ENCODE measurements at regions not wholly inside any gene's neighbourhood (a gene's known extent, or its start where the extent isn't known, plus 50 kb on each side); places are given as distances from the start of the nearest gene placed in this dataset.

GRCh38 chr5:157951673-157952373, 92.9 kb upstream of the CLINT1 start:
- Mint-ChIP-seq H3K36me3 (ENCODE audit: low read depth) (no peaks in the 10 kb centered on the region), H3K4me3 (no peak overlapping the region), H3K4me1 (ENCODE audit: low read depth) (peaks cover 5% of the 10 kb centered on the region), H3K27me3 (peaks cover 24% of the 10 kb centered on the region), H3K27ac (no peak overlapping the region), H3K9me3 (no peaks in the 10 kb centered on the region)
- no peak overlapping the region for H3K27ac ChIP-seq (ENCODE audit: low read depth in 1 of 2, low read length in 2 of 2)
- H3K4me1 ChIP-seq (ENCODE audit: insufficient read depth, low read length): peaks cover 6% of the 10 kb centered on the region
- peaks cover 4% of the 10 kb centered on the region in 2 experiments for H3K27me3 ChIP-seq (ENCODE audit: control insufficient read depth in 1 of 2, insufficient read depth in 2 of 2, low read length in 2 of 2)
- no peaks in the 10 kb centered on the region for H3K9me3 ChIP-seq (ENCODE audit: control insufficient read depth in 1 of 2, insufficient read depth in 1 of 2, low read length in 2 of 2)
- no peak for DNase-seq
- POLR2A ChIA-PET: no interaction called here
- TF ChIP-seq CTCF (IDR thresholded peaks at IDR 0.05): no peak
- no peak overlapping the region for H3K4me3 ChIP-seq (ENCODE audit: low read length)
- ATAC-seq (ENCODE audit: poor library complexity): no peak
- intact Hi-C loops (cut with DNase I, micrococcal nuclease): no loop called here
- H3K36me3 ChIP-seq (ENCODE audit: insufficient read depth, low read length): no peaks in the 10 kb centered on the region
- CTCF ChIA-PET: no interaction called here

- TF ChIP-seq CTCF (IDR thresholded peaks at IDR 0.05): no peak
- peaks cover 6% of the 10 kb centered on the region for H3K4me1 ChIP-seq (ENCODE audit: insufficient read depth, low read length)
- H3K36me3 Mint-ChIP-seq (ENCODE audit: low read depth): no peaks in the 10 kb centered on the region
- no peaks in the 10 kb centered on the region for H3K9me3 Mint-ChIP-seq
- H3K27ac Mint-ChIP-seq: no peak overlapping the region
- H3K27me3 ChIP-seq (ENCODE audit: control insufficient read depth in 1 of 2, insufficient read depth in 2 of 2, low read length in 2 of 2): peaks cover 4% of the 10 kb centered on the region in 2 experiments
- H3K4me1 Mint-ChIP-seq (ENCODE audit: low read depth): peaks cover 5% of the 10 kb centered on the region
- no peak overlapping the region for H3K4me3 ChIP-seq (ENCODE audit: low read length)
- no peak for ATAC-seq (ENCODE audit: poor library complexity)
- CTCF ChIA-PET: interaction anchor here (1.3 to 2.2 kb wide), 4 partner anchors 12 to 132 kb away, joined by 4 to 14 read pairs (median 9); no protein-coding TSS in a partner anchor
- no peaks in the 10 kb centered on the region for H3K9me3 ChIP-seq (ENCODE audit: control insufficient read depth in 1 of 2, insufficient read depth in 1 of 2, low read length in 2 of 2)
- POLR2A ChIA-PET: interaction anchor here (1.0 to 1.3 kb wide), 2 partner anchors 94 to 132 kb away, joined by 5 to 8 read pairs; no protein-coding TSS in a partner anchor
- no peaks in the 10 kb centered on the region for H3K36me3 ChIP-seq (ENCODE audit: insufficient read depth, low read length)
- peaks cover 13% of the 10 kb centered on the region for H3K27me3 Mint-ChIP-seq
- no peak overlapping the region for H3K27ac ChIP-seq (ENCODE audit: low read depth in 1 of 2, low read length in 2 of 2)
- intact Hi-C loops (cut with DNase I, micrococcal nuclease): loop anchor here in 1 of 2 experiments (1.0 to 2.0 kb wide), 2 partner anchors 132 to 187 kb away; no protein-coding TSS in a partner anchor
- H3K4me3 Mint-ChIP-seq: no peak overlapping the region
- DNase-seq: no peak
Measured at GRCh38 chr5:157949520-157949919, 90.6 kb upstream of the CLINT1 start.

DNA sequence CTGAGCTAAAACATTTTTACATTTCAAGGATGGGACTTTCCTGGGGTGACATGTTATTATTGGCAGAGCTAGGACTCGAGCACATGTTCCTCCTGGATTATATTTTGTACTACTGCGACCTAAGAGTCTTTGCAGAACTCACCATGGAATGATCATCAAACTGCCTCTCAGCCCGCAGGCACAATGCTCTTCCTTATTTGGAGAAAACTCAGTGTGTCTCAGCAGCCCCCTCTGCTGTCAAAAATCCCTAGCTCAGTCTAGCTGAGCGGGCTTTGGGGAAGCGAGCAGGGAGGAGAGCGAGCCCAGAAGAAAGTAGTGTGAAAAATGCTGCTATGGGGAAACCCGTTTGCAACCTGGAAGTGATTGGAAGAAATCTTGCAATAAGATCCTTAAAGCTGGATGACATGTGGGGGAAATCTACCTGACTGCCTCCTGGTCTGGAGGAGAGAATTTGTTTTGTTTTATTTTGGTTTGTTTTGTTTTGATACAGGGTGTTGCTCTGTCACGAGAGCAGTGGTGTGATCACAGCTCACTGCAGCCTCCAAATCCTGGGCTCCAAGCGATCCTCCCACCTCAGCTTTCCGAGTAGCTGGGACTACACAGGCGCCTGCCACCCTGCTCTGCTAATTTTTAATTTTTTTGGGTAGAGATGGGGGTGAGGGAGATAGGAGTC, 89.9 kb upstream of the CLINT1 start:
- peak; percentile 72 for TF ChIP-seq CTCF (IDR thresholded peaks at IDR 0.05)
- ChIA-PET CTCF (interaction anchor here (0.7 to 2.2 kb wide), 14 partner anchors 11 to 187 kb away, joined by 3 to 14 read pairs (median 4); no protein-coding TSS in a partner anchor), POLR2A (interaction anchor here (0.6 to 1.3 kb wide), 3 partner anchors 94 to 132 kb away, joined by 3 to 8 read pairs (median 5); no protein-coding TSS in a partner anchor)
- H3K27me3 ChIP-seq (ENCODE audit: control insufficient read depth in 1 of 2, insufficient read depth in 2 of 2, low read length in 2 of 2): peaks cover 4% of the 10 kb centered on the region in 2 experiments
- ATAC-seq (ENCODE audit: poor library complexity) (peak; percentile 99), DNase-seq (peak; percentile 62 to 87 (median 72))
- Mint-ChIP-seq H3K27me3 (peaks cover 13% of the 10 kb centered on the region), H3K4me3 (no peak overlapping the region), H3K36me3 (ENCODE audit: low read depth) (no peaks in the 10 kb centered on the region), H3K9me3 (no peaks in the 10 kb centered on the region), H3K4me1 (ENCODE audit: low read depth) (peaks cover 5% of the 10 kb centered on the region), H3K27ac (no peak overlapping the region)
- no peaks in the 10 kb centered on the region for H3K9me3 ChIP-seq (ENCODE audit: control insufficient read depth in 1 of 2, insufficient read depth in 1 of 2, low read length in 2 of 2)
- no peak overlapping the region for H3K27ac ChIP-seq (ENCODE audit: low read depth in 1 of 2, low read length in 2 of 2)
- peaks cover 6% of the 10 kb centered on the region for H3K4me1 ChIP-seq (ENCODE audit: insufficient read depth, low read length)
- no peak overlapping the region for H3K4me3 ChIP-seq (ENCODE audit: low read length)
- no peaks in the 10 kb centered on the region for H3K36me3 ChIP-seq (ENCODE audit: insufficient read depth, low read length)
- intact Hi-C loops (cut with DNase I, micrococcal nuclease): loop anchor here (1.0 to 2.0 kb wide), 5 partner anchors 94 to 187 kb away; no protein-coding TSS in a partner anchor

Data from CD4-positive, alpha-beta T cell (primary cell).